ENCODE measurements at regions not wholly inside any gene's neighbourhood (a gene's known extent, or its start where the extent isn't known, plus 50 kb on each side); places are given as distances from the start of the nearest gene placed in this dataset.
"Not testable (repeated sequence)": the region's sequence is repeated elsewhere in the genome, so short reads cannot be mapped to it uniquely, and the experiment has no call there.

- DNase-seq (ENCODE audit: low spot score), result no peak
- intact Hi-C loops (cut with DNase I), result no loop called here
Observed at GRCh38 chr2:125312342-125312741, 1287.3 kb downstream of the CNTNAP5 start.

GRCh38 chr2:125313806-125314205 lies 1288.7 kb downstream of the CNTNAP5 start:
- intact Hi-C loops (cut with DNase I), result no loop called here
- no peak for DNase-seq (ENCODE audit: low spot score)

GRCh38 chr2:125318740-125319139 lies 1293.7 kb downstream of the CNTNAP5 start:
- no peak for DNase-seq (ENCODE audit: low spot score)
- intact Hi-C loops (cut with DNase I), result no loop called here

- no peak for DNase-seq (ENCODE audit: low spot score)
- intact Hi-C loops (cut with DNase I), result no loop called here
Observed at GRCh38 chr2:125324273-125324672, 1299.2 kb downstream of the CNTNAP5 start.

- intact Hi-C loops (cut with DNase I), result no loop called here
- DNase-seq (ENCODE audit: low spot score), result no peak
Observed at GRCh38 chr2:125330133-125330532, 1305.0 kb downstream of the CNTNAP5 start.

GRCh38 chr2:125341353-125341752 lies 1314.6 kb upstream of the GYPC start:
- intact Hi-C loops (cut with DNase I), result no loop called here
- DNase-seq (ENCODE audit: low spot score), result no peak

GRCh38 chr2:125353542-125353941 lies 1302.4 kb upstream of the GYPC start:
- intact Hi-C loops (cut with DNase I); DNase-seq (ENCODE audit: low spot score): not testable (repeated sequence)

- intact Hi-C loops (cut with DNase I), result no loop called here
- no peak for DNase-seq (ENCODE audit: low spot score)
Observed at GRCh38 chr2:125364192-125364983, 1291.6 kb upstream of the GYPC start.

- no peak for DNase-seq (ENCODE audit: low spot score)
- intact Hi-C loops (cut with DNase I), result no loop called here
Observed at GRCh38 chr2:125364984-125365265, 1291.0 kb upstream of the GYPC start.

- intact Hi-C loops (cut with DNase I), result no loop called here
- no peak for DNase-seq (ENCODE audit: low spot score)
Observed at GRCh38 chr2:125371867-125372266, 1284.1 kb upstream of the GYPC start.

- no peak for DNase-seq (ENCODE audit: low spot score)
- intact Hi-C loops (cut with DNase I), result no loop called here
Observed at GRCh38 chr2:125373293-125373692, 1282.7 kb upstream of the GYPC start.

GRCh38 chr2:125386074-125386473 lies 1269.9 kb upstream of the GYPC start:
- intact Hi-C loops (cut with DNase I), result no loop called here
- no peak for DNase-seq (ENCODE audit: low spot score)

GRCh38 chr2:125397535-125398251 lies 1258.3 kb upstream of the GYPC start:
- no peak for DNase-seq (ENCODE audit: low spot score)
- intact Hi-C loops (cut with DNase I), result no loop called here

GRCh38 chr2:125398738-125399524 lies 1257.0 kb upstream of the GYPC start:
- intact Hi-C loops (cut with DNase I), result no loop called here
- DNase-seq (ENCODE audit: low spot score), result no peak

GRCh38 chr2:125405816-125406215 lies 1250.1 kb upstream of the GYPC start:
- no peak for DNase-seq (ENCODE audit: low spot score)
- intact Hi-C loops (cut with DNase I), result no loop called here

- intact Hi-C loops (cut with DNase I), result no loop called here
- no peak for DNase-seq (ENCODE audit: low spot score)
Observed at GRCh38 chr2:125408874-125409538, 1247.0 kb upstream of the GYPC start.

GRCh38 chr2:125418483-125418882 lies 1237.5 kb upstream of the GYPC start:
- DNase-seq (ENCODE audit: low spot score), result no peak
- intact Hi-C loops (cut with DNase I), result no loop called here

- DNase-seq (ENCODE audit: low spot score); intact Hi-C loops (cut with DNase I): not testable (repeated sequence)
Observed at GRCh38 chr2:125422198-125422770, 1233.7 kb upstream of the GYPC start.

- intact Hi-C loops (cut with DNase I), result no loop called here
- DNase-seq (ENCODE audit: low spot score), result no peak
Observed at GRCh38 chr2:125424266-125424785, 1231.6 kb upstream of the GYPC start.
